HG03571 (cell line): ENCODE measurements at regions not wholly inside any gene's neighbourhood (a gene's known extent, or its start where the extent isn't known, plus 50 kb on each side); places are given as distances from the start of the nearest gene placed in this dataset.
A peak's percentile ranks its signal among the peaks of the same experiment; 100 is the strongest.

Experiments used
- ATAC-seq: cut with Tn5 transposase; IDR thresholded peaks from one replicate; pipeline ENCODE4 v1.9.1; 2021; ENCODE audit not compliant: unreplicated experiment

GRCh38 chr18:45168866-45169600 is 446.2 kb upstream of the SLC14A2 start:
- ATAC-seq = no peak

- no peak for ATAC-seq
Measured at GRCh38 chr18:45169610-45170009, 445.7 kb upstream of the SLC14A2 start.

GRCh38 chr18:45171679-45172191 is 443.5 kb upstream of the SLC14A2 start:
- no peak for ATAC-seq

- ATAC-seq = no peak
Measured at GRCh38 chr18:45173327-45173726, 441.9 kb upstream of the SLC14A2 start.

- ATAC-seq = peak; percentile 74
Measured at GRCh38 chr18:45173799-45174519, 441.3 kb upstream of the SLC14A2 start.

GRCh38 chr18:45174629-45175136 is 440.6 kb upstream of the SLC14A2 start:
- ATAC-seq = no peak

- no peak for ATAC-seq
Measured at GRCh38 chr18:45175511-45175910, 439.8 kb upstream of the SLC14A2 start.

- no peak for ATAC-seq
Measured at GRCh38 chr18:45186832-45187231, 428.4 kb upstream of the SLC14A2 start.

- no peak for ATAC-seq
Measured at GRCh38 chr18:45191795-45192194, 423.5 kb upstream of the SLC14A2 start.

- peak; percentile 94 for ATAC-seq
Measured at GRCh38 chr18:45197526-45197970, 417.7 kb upstream of the SLC14A2 start.

GRCh38 chr18:45198526-45198925 is 416.8 kb upstream of the SLC14A2 start:
- ATAC-seq = no peak

- no peak for ATAC-seq
Measured at GRCh38 chr18:45201029-45201428, 414.2 kb upstream of the SLC14A2 start.

- ATAC-seq = no peak
Measured at GRCh38 chr18:45201489-45201888, 413.8 kb upstream of the SLC14A2 start.

- no peak for ATAC-seq
Measured at GRCh38 chr18:45202061-45202460, 413.2 kb upstream of the SLC14A2 start.

- no peak for ATAC-seq
Measured at GRCh38 chr18:45203677-45204076, 411.6 kb upstream of the SLC14A2 start.

GRCh38 chr18:45207328-45207727 is 407.9 kb upstream of the SLC14A2 start:
- no peak for ATAC-seq

- no peak for ATAC-seq
Measured at GRCh38 chr18:45208164-45208563, 407.1 kb upstream of the SLC14A2 start.

GRCh38 chr18:45212181-45213039 is 402.9 kb upstream of the SLC14A2 start:
- peak; percentile 96 for ATAC-seq

GRCh38 chr18:45213040-45213333 is 402.3 kb upstream of the SLC14A2 start:
- ATAC-seq = peak; percentile 17

- ATAC-seq = no peak
Measured at GRCh38 chr18:45218436-45218835, 396.8 kb upstream of the SLC14A2 start.

- ATAC-seq = no peak
Measured at GRCh38 chr18:45221363-45221762, 393.9 kb upstream of the SLC14A2 start.
